ENCODE measurements at regions not wholly inside any gene's neighbourhood (a gene's known extent, or its start where the extent isn't known, plus 50 kb on each side); places are given as distances from the start of the nearest gene placed in this dataset.

- no peak for DNase-seq (ENCODE audit: low read depth, low spot score)
These were observed 163.3 kb upstream of the ZEB2 start for GRCh38 chr2:144683107-144683753.

DNA sequence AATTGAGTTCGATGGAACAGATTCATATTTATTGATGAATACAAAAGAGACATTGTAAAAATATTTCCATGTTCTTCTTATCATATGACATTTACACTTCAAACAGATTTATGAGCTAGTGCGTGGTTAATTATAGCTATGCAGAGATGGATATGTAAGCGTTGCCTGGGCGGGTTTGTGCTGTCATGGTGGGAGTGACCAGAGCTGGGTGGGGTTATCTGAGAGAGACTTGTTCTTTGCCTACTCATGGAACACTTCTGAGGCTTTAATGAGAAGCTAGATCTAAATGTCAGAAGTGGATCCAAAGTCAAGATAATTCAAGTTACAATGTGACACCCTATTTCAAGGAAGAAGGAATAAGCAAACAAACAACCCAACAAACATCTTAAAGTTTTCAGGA is 162.3 kb upstream of the ZEB2 start:
- DNase-seq (ENCODE audit: low read depth, low spot score), result no peak

GRCh38 chr2:144681389-144681788 is 161.5 kb upstream of the ZEB2 start:
- DNase-seq (ENCODE audit: low read depth, low spot score), result no peak

GRCh38 chr2:144679942-144680341 is 160.0 kb upstream of the ZEB2 start:
- no peak for DNase-seq (ENCODE audit: low read depth, low spot score)

DNA sequence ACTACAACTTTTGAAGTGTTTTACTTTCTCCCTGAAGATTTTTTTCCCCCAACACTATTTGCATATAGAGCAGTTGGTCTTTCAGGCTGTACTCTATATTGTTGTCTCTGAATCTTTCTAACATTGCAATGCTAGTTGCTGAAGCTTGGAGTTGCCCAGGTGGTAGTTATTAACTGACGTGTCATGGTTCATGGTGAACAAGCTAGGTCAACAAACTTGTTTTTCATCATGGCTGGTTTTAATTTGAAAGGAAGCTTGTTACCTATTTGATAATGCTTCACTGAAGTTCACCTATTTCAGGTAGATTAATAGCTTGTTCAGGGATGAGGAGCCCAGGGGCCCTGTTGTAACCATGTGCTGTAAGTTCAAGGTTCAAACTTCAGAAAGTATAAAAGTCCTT is 158.8 kb upstream of the ZEB2 start:
- no peak for DNase-seq (ENCODE audit: low read depth, low spot score)

DNA sequence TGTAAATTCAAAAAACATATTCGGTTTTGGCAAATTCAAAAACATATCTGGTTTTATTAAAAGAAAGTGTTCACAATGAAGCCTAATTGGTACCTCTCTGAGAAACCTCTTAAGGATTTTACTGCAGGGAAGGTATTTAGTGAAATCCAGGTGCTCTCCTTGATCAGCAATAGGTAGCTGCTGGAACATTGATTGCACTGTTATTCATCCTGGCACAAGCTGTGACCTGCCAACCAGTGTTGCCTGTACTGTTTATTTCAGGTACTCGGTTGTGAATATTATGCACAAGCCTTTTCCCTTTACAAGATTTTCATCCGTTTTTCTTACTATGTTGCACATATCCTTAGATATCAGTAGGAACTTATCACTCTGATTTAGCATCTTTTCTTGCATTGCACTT is 155.8 kb upstream of the ZEB2 start:
- DNase-seq (ENCODE audit: low read depth, low spot score), result no peak

DNA sequence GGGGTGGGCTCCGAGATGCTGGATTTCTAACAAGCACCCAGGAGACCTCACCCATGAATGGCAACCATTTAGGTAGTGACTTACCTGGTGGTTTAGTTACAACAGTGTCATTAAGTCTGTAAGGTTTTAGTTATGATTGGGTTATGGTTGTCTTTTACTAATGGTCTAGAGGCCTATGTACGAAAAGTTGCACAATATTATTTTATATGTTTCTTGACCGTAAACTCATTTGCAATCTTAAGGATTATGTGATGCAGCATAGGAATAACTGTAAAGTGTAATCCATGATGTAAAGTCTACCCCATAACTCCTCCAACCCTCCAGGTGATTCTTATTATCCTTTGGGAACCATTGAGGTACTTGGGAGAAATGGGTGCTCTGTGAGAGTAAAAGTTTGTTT is 155.4 kb upstream of the ZEB2 start:
- no peak for DNase-seq (ENCODE audit: low read depth, low spot score)

DNA sequence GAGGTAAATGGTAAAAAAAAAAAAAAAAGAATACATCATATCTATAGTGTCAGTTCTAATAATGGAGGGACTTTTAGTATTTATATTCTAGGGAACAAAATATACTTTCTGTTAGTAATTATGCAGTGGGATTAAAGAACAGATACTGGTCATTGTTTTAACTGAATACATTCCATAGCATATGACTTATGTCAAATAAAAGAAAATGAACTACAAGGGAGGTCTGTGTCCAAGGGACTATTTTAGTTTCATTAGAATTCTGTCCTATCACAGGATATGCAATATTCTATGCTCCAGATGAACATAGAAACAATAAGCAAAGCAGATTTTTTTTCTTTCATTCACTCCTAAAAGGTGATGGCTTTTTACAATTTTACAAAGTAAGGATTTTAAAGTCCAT is 154.2 kb upstream of the ZEB2 start:
- DNase-seq (ENCODE audit: low read depth, low spot score), result no peak

GRCh38 chr2:144673456-144673855 is 153.5 kb upstream of the ZEB2 start:
- no peak for DNase-seq (ENCODE audit: low read depth, low spot score)

DNA sequence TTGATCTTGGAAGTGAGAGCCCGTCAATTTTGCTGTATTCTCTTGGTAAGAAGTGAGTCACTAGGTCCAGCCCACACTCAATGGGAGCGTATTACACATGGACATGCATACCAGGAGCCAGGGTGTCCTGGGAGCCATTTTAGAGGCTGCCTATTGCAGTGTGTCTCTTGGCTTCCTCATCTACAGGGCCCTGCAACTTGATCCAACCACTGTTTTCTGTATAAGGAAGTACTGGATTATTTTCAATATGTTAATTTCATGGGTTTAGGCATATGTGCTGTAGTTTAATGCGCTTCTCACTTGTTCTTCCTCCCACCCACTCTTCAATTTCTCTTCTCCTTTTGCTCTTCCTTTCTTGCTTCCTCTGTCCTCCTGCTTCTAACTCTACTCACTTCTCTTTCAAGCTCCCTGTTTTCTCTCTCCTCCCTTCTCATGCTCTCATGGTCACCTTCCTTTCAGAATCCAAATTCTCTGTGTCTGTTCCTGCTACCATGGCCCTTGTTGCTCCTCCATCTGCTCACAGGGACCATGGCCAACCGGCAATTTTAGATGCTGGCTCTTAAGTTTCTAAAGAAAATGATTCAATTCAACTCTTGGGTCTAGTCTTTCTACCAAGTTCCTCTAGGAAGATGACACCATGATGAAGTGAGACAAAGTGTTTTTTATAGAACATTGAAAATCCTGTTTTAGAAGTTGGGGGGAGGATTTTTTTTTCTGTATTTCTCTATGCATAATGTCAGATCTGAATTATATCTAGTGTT is 152.0 kb upstream of the ZEB2 start:
- DNase-seq (ENCODE audit: low read depth, low spot score), result no peak

DNA sequence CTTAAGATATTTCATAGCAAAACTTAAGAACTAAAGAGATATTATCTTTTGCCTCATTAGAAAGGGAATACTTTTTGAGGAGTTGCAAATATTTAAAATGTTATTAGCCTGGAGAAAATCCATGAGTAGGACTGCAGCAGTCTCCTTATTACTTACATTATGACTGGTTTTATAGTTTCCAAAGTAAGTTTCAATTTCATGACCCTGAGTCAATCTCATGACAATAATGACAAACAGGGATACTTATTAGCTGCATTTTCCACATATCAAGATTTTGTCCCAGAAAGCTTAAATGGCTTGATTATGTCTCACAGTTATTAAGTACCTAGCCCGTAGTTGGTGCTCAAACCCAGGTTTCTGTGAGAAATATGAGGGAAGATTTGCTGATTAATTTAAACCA is 150.8 kb upstream of the ZEB2 start:
- DNase-seq (ENCODE audit: low read depth, low spot score), result no peak

DNA sequence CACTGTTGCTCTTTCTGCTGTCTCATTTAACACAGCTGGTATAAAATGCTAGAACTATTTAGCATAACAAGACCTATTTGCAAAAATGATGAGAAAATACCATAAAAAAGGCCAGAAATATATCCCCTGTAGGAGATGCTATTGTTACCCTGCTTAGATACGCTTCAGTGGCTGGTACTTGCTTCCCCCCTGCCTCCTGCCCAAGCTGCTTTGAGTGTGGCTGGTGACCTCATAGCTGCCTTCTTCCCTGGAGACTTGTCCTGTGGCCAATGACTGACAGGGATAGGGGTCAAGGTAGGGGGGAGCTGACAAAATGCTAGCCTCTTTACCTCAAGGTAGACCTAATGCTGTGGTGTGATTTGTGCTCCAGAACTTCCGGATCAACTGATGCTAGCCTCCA is 150.2 kb upstream of the ZEB2 start:
- DNase-seq (ENCODE audit: low read depth, low spot score), result no peak

- DNase-seq (ENCODE audit: low read depth, low spot score), result no peak
These were observed 149.5 kb upstream of the ZEB2 start for GRCh38 chr2:144669196-144669987.

DNA sequence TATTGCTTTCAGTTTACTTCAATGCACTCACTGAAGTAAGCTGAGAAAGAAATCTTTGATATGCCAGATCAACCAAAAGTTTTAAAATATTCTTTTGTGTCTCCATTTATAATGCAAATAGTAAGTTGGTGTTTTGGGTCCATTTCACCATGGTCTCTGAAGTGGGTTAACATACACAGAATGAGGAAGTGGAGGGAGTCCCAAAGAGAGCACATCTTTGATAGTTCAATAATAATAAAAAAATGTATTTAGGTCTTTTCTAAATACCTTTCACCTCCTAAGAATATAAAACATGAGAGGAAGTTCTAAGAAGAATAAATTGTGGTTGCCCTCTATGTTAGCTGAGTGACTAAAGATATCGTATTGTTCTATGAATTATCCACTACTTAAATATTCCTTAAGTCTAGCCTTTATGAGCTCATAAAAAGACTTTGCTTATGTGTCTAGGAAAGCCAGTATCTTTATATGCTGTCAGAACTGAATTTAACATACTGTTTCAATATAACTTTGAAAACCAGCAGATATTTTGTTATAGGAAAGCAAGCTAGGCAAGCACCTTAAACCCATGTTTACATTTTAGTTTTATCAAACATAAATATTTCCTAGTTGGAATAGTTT is 148.7 kb upstream of the ZEB2 start:
- DNase-seq (ENCODE audit: low read depth, low spot score), result no peak

DNA sequence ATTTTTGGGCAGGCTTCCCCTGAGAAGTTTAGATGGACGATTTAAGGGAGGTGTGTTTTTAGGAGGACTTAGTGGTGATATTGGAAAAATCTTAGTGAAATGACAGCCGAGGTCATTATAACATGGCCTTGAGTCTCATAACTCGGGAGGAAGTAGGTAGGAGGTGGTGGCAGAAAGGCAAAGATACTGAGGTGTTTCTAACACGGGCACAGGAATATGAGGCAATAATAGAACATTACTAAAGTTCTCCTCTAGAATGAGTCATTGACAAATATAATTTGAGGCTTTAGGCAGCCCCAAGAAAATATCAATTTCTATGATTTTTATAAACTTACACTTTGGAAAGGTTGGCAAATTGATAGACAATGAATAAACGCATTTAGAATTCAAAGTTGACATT is 146.1 kb upstream of the ZEB2 start:
- no peak for DNase-seq (ENCODE audit: low read depth, low spot score)

GRCh38 chr2:144663207-144663606 is 143.3 kb upstream of the ZEB2 start:
- no peak for DNase-seq (ENCODE audit: low read depth, low spot score)

GRCh38 chr2:144660518-144661316 is 140.8 kb upstream of the ZEB2 start:
- DNase-seq (ENCODE audit: low read depth, low spot score), result no peak

- no peak for DNase-seq (ENCODE audit: low read depth, low spot score)
These were observed 139.9 kb upstream of the ZEB2 start for GRCh38 chr2:144659731-144660275.

DNA sequence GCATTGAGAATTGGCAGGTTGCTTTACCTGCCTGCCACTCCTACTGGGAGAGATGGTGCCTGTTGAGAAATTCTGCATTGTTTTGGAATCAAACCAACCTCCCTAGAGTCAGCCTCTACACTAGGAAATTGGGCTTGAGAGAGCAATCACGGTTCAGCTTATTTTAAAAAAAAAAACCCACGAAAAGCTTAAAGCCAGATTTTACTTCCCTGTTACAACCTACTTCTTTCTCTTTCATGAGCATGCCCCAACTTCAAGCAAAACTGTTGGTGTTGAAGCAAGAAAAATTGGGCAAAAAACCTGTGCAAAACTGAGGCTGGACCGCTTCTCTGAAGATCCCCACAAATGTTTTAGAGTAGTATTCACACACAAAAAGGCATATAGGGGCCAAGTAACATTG is 134.6 kb upstream of the ZEB2 start:
- no peak for DNase-seq (ENCODE audit: low read depth, low spot score)

DNA sequence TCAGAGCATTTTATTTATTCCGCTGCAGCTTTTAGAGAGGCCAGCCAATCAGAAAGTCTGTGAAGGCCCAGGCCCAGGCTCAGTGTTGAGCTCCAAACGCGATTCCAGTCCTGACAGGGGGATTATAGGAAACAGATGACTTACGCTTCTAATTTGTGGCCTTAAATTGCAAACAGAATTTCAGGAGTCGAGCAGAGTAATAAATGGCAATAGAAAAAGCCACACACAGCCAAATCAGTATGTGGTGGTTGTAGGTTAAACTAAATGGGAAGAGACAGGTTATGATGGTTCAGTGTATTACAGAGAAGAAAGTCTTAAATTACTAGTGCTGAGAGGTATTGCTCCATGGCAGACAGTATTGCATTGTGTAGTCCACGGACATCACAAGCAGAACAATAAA is 131.0 kb upstream of the ZEB2 start:
- DNase-seq (ENCODE audit: low read depth, low spot score), result no peak

DNA sequence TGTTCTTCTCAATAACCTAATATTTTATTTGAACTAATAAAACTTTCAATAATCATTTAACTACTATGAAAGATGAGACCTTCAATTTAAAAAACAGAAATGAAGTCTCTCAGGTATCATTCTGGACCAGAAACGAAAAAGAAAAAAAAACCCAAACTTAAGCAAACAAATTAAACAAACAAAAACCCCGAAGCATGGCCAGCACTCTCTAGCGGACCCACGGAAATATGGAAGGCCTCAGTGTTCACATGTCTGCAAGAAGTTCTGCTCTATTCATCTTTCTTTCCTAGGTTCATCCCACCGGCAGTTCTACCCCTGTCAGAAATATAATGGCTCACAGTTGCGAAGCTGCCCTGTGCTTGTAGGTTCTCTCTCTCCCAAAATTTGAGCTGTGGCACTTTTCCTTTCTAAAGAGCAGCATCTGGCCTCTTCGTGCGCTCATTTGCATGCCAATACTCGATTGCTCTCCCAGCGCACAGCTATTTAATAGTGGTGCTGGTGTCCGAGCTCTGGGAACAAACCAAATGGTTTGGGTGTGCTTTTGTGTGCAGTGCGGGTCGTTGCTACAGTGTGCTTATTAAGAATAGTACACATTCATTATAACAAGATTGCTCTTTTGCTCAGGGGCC is 129.0 kb upstream of the ZEB2 start:
- no peak for DNase-seq (ENCODE audit: low read depth, low spot score)
